HEK293T (cell line): ENCODE measurements at regions not wholly inside any gene's neighbourhood (a gene's known extent, or its start where the extent isn't known, plus 50 kb on each side); places are given as distances from the start of the nearest gene placed in this dataset.

Experiments used
- BHLHE40 ChIP-seq: fragments of 450-650 bp; IDR thresholded peaks from 2 replicates; pipeline ENCODE4 v1.6.1; 2016; ENCODE audit warnings: mild to moderate bottlenecking, moderate library complexity, borderline replicate concordance
- FOXM1 ChIP-seq: fragments of 450-650 bp; IDR thresholded peaks from 2 replicates; pipeline ENCODE4 v1.6.1; 2017; ENCODE audit warnings: mild to moderate bottlenecking, borderline replicate concordance
- HDGF ChIP-seq: fragments of 450-650 bp; IDR thresholded peaks from 2 replicates; pipeline ENCODE4 v1.6.1; 2017; ENCODE audit warnings: antibody characterized with exemption, borderline replicate concordance
- SP1 ChIP-seq: fragments of 450-650 bp; IDR thresholded peaks from 2 replicates; pipeline ENCODE4 v1.6.1; 2017
- TARDBP ChIP-seq: fragments of 450-650 bp; IDR thresholded peaks from 2 replicates; pipeline ENCODE4 v1.6.1; 2016
- TF ChIP-seq, protein P1 (sequence below): fragments of 450-650 bp; IDR thresholded peaks from 2 replicates; pipeline ENCODE4 v1.6.1; 2016

DNA sequence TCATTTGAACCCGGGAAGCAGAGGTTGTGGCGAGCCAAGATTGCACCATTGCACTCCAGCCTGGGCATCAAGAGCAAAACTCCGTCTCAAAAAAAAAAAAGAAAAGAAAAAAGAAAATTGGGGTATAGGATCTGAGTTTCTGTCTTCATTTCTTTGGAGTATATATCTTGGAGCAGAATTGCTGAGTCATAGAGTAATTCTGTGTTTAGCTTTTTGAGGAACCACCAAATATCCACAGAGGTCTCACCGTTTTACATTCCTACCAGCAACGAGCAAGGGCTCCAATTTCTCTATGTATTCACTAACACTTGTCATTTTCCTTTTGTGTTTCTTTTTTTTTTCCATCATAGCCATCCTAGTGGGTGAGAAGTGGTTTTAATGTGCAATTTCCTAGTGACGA is 87.6 kb upstream of the TEX51 start:
- TF ChIP-seq, protein P1, sequence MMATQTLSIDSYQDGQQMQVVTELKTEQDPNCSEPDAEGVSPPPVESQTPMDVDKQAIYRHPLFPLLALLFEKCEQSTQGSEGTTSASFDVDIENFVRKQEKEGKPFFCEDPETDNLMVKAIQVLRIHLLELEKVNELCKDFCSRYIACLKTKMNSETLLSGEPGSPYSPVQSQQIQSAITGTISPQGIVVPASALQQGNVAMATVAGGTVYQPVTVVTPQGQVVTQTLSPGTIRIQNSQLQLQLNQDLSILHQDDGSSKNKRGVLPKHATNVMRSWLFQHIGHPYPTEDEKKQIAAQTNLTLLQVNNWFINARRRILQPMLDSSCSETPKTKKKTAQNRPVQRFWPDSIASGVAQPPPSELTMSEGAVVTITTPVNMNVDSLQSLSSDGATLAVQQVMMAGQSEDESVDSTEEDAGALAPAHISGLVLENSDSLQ: no peak
- TF ChIP-seq SP1: no peak
- no peak for TF ChIP-seq TARDBP
- TF ChIP-seq HDGF: no peak
- no peak for TF ChIP-seq FOXM1
- TF ChIP-seq BHLHE40: no peak
